Activated T-cell treated with anti-CD3 and anti-CD28 coated beads, Interleukin-2, amount 50 U/mL, for 24 hours (primary cell): ENCODE measurements at regions not wholly inside any gene's neighbourhood (a gene's known extent, or its start where the extent isn't known, plus 50 kb on each side); places are given as distances from the start of the nearest gene placed in this dataset.

Experiments used
- DNase-seq: peaks from one replicate; pipeline ENCODE4 v3.0.0-alpha.2; 2020
- H3K27ac Mint-ChIP-seq: 2 replicates; pipeline ENCODE4 v1.8.0; 2020; ENCODE audit warnings: mild to moderate bottlenecking, mixed read lengths
- H3K27me3 Mint-ChIP-seq: 2 replicates; pipeline ENCODE4 v1.8.0; 2020; ENCODE audit warnings: mixed read lengths
- H3K36me3 Mint-ChIP-seq: 2 replicates; pipeline ENCODE4 v1.8.0; 2020; ENCODE audit warnings: low read depth, mixed read lengths
- H3K4me1 Mint-ChIP-seq: 2 replicates; pipeline ENCODE4 v1.8.0; 2020; ENCODE audit warnings: low read depth, mixed read lengths
- H3K4me3 Mint-ChIP-seq: 2 replicates; pipeline ENCODE4 v1.8.0; 2020; ENCODE audit warnings: mild to moderate bottlenecking, moderate library complexity, mixed read lengths
- H3K9me3 Mint-ChIP-seq: 2 replicates; pipeline ENCODE4 v1.8.0; 2020; ENCODE audit warnings: mixed read lengths

DNA sequence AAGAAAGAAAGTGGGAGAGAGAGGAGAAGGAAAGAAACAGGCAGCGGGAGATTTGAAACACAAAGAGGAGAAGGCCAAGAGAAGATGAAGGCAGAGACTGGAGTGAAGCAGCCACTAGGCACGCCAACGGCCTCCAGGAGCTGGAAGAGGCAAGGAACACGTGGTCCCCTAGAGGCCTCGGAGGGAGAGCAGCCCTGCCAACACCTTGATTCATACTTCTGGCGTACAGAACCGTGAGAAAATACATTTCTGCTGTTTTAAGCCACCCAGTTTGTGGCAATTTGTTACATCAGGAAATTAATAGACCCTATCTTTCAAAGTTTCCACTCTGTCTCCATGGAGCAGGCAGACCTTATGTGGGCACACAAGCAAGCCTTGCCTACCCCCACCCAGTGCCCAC, 133.4 kb downstream of the ACTL7B start:
- Mint-ChIP-seq H3K27me3 (no peaks in the 10 kb centered on the region), H3K9me3 (peaks cover 4% of the 10 kb centered on the region), H3K4me1 (no peaks in the 10 kb centered on the region), H3K36me3 (no peaks in the 10 kb centered on the region), H3K4me3 (no peak overlapping the region), H3K27ac (no peak overlapping the region)
- DNase-seq: no peak

DNA sequence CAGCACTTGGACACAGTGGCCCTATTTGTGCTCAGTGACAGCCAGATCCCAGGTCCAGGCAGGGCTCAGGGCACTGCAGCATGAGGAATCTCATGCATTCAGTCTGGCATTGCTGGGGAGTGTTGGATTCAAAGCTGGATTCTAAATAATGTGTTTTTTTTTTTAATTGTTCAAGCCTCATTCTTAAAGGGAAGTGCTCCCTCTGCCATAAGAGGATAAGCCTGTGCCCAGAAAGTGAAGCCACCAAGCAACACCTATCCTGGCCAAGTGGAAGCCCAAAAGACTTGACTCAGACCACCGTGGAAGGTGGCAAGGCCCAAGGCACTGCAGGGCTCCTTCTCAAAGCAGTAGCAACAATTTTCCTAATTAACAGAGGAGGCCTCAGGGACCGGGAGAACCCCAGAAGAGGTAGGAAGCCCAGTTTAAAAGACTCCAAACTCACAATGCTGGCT, 135.6 kb downstream of the ACTL7B start:
- H3K4me1 Mint-ChIP-seq: no peaks in the 10 kb centered on the region
- no peak for DNase-seq
- no peak overlapping the region for H3K4me3 Mint-ChIP-seq
- H3K27me3 Mint-ChIP-seq: no peaks in the 10 kb centered on the region
- H3K36me3 Mint-ChIP-seq: no peaks in the 10 kb centered on the region
- H3K27ac Mint-ChIP-seq: no peak overlapping the region
- peaks cover 7% of the 10 kb centered on the region for H3K9me3 Mint-ChIP-seq

DNA sequence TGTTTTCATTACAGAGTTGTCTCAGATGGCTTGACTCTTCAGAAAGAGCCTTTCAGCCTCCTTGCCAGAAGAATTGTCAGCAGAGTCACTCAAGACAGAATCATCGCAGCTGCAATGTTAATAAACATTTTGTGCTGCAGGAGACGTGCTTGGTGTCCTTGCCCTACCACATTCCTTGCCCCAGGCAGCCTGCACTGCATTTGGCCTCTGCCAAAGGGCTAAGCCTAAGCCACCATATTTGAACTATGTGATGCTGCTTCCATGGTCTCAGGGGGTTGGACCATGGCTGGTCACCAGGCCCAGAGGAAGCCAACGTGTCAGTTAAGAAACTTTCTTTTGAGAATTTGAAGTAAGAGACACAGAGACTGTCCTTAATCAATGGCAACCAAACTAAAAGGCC, 145.4 kb downstream of the ACTL7B start:
- H3K27me3 Mint-ChIP-seq: no peaks in the 10 kb centered on the region
- H3K4me1 Mint-ChIP-seq: no peaks in the 10 kb centered on the region
- no peak overlapping the region for H3K27ac Mint-ChIP-seq
- H3K4me3 Mint-ChIP-seq: no peak overlapping the region
- H3K9me3 Mint-ChIP-seq: no peaks in the 10 kb centered on the region
- DNase-seq: no peak
- no peaks in the 10 kb centered on the region for H3K36me3 Mint-ChIP-seq

DNA sequence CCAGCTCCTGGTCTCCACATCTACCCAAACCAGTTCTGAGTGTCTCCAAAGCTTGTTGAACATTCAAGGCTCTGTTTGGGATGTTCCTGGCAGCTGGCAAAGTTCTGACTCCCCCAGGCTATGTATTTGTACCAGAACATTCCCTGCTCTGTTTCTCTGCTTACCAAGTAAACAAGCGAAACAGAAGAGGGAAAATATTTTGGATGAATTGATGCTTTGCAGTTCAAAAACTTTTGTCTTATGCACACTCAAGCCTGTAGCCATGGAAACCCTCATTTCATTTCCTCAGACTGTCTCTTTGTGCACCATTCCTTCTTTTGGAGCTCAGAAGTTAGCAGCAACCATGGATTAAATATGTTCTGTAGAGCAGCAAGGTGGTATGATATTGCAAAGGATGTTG, 145.8 kb downstream of the ACTL7B start:
- Mint-ChIP-seq H3K27ac (no peak overlapping the region), H3K36me3 (no peaks in the 10 kb centered on the region), H3K4me1 (no peaks in the 10 kb centered on the region), H3K27me3 (no peaks in the 10 kb centered on the region), H3K4me3 (no peak overlapping the region), H3K9me3 (no peaks in the 10 kb centered on the region)
- no peak for DNase-seq

DNA sequence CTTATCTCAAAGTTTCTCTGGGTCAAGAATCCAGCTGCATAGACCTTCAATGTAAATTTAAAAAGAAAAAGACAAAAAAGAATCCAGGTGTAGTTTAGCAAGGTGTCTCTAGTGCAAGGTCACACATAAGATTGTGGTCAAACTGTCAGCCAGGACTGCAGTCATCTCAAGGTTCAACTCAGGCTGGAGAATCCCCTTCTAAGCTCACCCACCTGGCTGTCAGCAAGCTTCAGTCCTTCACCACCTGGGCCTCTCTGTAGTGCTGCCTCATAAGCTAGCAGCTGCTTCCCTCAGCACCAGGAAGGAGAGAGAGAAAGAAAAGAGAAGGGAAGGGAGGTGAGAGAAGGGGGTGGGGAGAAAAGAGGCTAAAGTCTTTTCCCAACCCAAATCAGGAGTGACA, 146.7 kb downstream of the ACTL7B start:
- H3K4me1 Mint-ChIP-seq: no peaks in the 10 kb centered on the region
- H3K9me3 Mint-ChIP-seq: no peaks in the 10 kb centered on the region

DNA sequence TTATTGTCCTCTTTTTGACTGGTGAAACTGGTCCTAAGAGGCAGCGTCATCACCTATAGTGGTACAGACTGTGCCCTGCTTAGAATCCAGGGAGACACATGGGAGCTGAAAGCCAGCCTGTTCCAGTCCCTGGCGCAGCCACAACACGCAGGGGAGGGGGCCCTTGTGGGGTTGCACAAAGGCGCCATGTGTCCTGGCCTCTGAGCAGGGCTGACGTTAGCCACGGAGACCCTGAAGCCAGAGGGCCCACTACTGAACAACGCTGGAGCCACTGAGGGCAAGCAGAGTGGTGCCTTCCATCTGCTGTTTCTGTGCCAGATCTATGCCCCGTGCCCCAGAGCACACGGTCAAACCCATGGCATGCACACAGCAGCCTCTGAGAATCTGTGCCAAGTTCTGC, 147.3 kb downstream of the ACTL7B start:
- no peaks in the 10 kb centered on the region for H3K9me3 Mint-ChIP-seq
- H3K36me3 Mint-ChIP-seq: no peaks in the 10 kb centered on the region
- no peak overlapping the region for H3K27ac Mint-ChIP-seq
- H3K4me3 Mint-ChIP-seq: no peak overlapping the region
- DNase-seq: no peak
- no peaks in the 10 kb centered on the region for H3K4me1 Mint-ChIP-seq
- no peaks in the 10 kb centered on the region for H3K27me3 Mint-ChIP-seq

More for the DNA sequence above, 146.7 kb downstream of the ACTL7B start:
- Mint-ChIP-seq H3K36me3 (no peaks in the 10 kb centered on the region), H3K27me3 (no peaks in the 10 kb centered on the region), H3K27ac (no peak overlapping the region), H3K4me3 (no peak overlapping the region)
- DNase-seq: no peak

DNA sequence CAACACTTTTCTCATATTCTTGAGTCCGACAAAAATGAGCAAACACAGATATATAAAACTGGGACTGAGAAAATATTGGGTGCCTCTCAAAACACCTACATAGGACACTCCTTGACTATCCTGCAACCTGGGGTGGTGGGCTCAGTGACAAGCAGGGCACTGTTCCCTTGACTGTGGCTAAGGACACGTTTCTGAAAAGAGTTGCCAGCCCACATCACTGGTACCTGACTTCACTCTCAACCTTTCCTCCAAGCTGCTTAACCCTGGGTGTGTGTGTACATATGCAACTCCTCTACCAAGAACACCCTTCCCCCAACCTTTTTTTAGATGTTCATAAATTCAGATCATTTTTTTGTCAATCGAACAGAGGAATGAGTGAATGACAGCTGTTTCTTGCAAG, 148.7 kb downstream of the ACTL7B start:
- H3K36me3 Mint-ChIP-seq: no peaks in the 10 kb centered on the region
- no peaks in the 10 kb centered on the region for H3K9me3 Mint-ChIP-seq

DNA sequence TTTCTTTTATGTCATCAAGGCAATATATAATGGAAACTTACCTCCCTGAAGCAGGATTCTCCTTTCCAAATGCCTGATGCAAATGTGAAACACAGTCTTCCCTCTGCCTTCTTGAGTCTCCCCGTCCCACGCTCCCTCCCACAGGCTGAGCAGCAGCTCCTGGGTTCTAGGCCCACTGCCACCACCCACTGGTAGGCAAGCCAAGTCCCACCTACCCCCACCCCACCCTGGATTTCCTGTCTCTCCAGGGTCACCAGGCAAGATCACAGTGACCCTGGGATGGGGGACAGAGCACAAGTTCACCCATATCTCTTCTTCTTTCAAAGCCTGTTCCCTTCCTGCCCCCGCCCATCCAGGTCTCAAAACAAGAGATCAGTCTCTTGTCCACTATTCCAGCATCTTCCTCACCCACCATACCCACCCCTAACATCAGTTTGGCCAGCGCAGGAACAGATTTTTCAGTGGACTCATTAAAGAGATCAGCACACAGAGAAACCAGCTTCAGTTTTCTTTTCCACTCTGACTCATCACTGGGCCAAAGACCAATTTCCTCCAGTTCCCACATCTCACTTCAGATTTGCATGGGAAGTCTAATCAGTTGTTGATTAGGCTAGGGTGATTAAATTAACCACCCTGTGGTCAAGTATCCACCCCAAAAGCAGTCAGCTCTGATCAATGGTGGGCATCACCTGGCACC, 151.5 kb downstream of the ACTL7B start:
- no peaks in the 10 kb centered on the region for H3K4me1 Mint-ChIP-seq
- no peaks in the 10 kb centered on the region for H3K9me3 Mint-ChIP-seq
- no peaks in the 10 kb centered on the region for H3K27me3 Mint-ChIP-seq
- no peak overlapping the region for H3K4me3 Mint-ChIP-seq
- no peaks in the 10 kb centered on the region for H3K36me3 Mint-ChIP-seq
- no peak overlapping the region for H3K27ac Mint-ChIP-seq
- no peak for DNase-seq

More for the DNA sequence above, 148.7 kb downstream of the ACTL7B start:
- Mint-ChIP-seq H3K4me1 (no peaks in the 10 kb centered on the region), H3K4me3 (no peak overlapping the region), H3K27ac (no peak overlapping the region), H3K27me3 (no peaks in the 10 kb centered on the region)
- DNase-seq: no peak

DNA sequence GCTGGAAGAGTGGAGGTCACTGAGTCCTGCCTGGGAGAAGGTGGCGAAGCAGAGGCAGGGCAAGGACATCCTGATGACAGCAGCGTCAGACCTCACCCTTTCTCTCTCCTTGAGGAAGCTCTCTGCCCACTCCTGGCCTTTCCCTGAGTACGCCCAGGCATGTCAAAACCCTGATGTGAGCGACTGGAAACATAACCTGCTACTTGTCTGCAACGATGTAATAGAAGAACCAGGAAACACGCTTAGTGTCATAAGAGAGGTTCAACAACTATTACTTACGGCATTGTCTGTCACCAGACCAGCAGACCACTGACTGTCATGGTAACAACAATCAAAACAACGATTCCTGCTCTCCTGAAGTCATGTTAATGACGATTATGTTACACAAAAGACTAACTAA, 152.4 kb downstream of the ACTL7B start:
- no peaks in the 10 kb centered on the region for H3K4me1 Mint-ChIP-seq
- no peaks in the 10 kb centered on the region for H3K27me3 Mint-ChIP-seq
- H3K27ac Mint-ChIP-seq: no peak overlapping the region
- H3K36me3 Mint-ChIP-seq: no peaks in the 10 kb centered on the region
- H3K9me3 Mint-ChIP-seq: no peaks in the 10 kb centered on the region
- DNase-seq: no peak
- H3K4me3 Mint-ChIP-seq: no peak overlapping the region

DNA sequence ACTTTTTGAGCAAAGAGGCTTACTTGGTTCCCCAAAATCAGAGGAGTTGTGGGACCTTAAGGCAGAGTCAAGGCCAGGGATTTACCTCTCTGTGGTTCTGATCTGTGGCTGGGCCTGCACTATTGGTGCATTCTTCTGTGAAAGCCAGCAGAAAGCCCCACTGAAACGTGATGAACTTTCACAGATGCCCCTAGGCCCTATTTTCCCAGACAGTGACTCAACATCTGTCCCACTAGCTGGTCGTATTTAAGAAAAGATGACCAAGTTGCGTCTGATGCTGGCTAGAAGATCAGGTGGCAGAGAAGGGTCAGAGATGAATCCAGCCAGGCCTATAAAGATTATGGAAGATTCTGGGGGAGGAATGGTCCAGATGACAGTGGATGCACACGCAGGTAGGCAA, 153.1 kb downstream of the ACTL7B start:
- H3K4me1 Mint-ChIP-seq: no peaks in the 10 kb centered on the region
- H3K4me3 Mint-ChIP-seq: no peak overlapping the region
- no peak overlapping the region for H3K27ac Mint-ChIP-seq
- no peaks in the 10 kb centered on the region for H3K36me3 Mint-ChIP-seq
- no peaks in the 10 kb centered on the region for H3K9me3 Mint-ChIP-seq
- no peaks in the 10 kb centered on the region for H3K27me3 Mint-ChIP-seq
- no peak for DNase-seq

DNA sequence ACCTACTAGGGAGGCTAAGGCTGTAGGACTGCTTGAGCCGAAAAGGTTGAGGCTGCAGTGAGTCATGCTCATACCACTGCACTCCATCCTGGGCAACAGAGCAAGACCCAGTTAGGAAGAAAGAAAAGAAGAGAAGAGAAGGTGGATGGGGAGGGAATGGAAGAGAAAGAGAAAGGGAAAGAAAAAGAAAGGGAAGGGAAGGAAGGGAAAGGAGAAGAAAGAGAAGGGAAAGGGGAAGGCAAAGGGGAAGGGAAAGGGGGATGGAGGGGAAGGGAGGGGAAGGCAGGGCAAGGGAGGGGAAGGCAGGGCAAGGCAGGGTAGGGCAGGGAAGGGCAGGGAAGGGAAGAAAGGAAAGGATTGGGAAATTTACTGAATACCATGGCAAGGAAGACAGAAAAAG, 157.0 kb downstream of the ACTL7B start:
- Mint-ChIP-seq H3K4me3 (no peak overlapping the region), H3K27ac (no peak overlapping the region), H3K36me3 (no peaks in the 10 kb centered on the region), H3K4me1 (no peaks in the 10 kb centered on the region), H3K9me3 (peaks cover 11% of the 10 kb centered on the region), H3K27me3 (no peaks in the 10 kb centered on the region)
- DNase-seq: no peak

DNA sequence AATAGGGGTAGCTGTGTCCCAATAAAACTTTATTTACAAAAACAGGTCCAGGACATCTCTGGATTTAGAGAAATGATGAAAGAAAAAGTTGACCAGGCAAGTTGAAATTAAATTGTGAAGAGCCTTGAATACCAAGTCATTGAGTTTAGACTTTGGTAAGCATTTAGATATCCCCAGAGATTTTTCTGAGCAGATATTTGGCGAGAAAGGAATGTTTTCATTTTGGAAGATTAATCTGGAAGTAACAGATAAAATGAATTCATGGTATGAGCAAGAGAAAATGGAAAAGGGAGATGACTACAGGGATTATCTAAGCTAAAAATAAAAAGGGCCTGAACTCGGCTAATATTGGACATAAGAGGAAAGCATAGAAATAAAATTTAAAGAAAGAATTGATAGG, 157.6 kb downstream of the ACTL7B start:
- Mint-ChIP-seq H3K27ac (no peak overlapping the region), H3K27me3 (no peaks in the 10 kb centered on the region), H3K4me3 (no peak overlapping the region), H3K4me1 (no peaks in the 10 kb centered on the region), H3K36me3 (no peaks in the 10 kb centered on the region), H3K9me3 (peaks cover 11% of the 10 kb centered on the region)
- DNase-seq: no peak

DNA sequence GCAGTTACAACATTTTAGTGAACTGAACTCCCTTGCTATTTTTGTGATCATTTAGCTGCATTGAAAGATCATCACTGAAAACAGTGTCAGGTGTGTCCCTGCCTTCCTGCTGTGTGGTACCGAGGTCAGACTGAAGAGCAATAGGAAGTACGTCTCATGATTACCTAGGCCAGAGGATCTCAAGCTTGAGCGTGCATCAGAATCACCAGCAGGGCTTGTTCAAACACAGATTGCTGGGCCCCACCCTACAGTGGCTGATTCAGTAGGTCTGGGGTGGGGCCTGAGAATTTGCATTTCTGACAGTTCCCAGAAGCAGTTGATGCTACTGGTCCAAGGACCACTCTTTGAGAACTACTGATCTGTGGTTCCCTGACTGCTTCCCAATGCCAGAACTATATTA, 159.6 kb downstream of the ACTL7B start:
- H3K36me3 Mint-ChIP-seq: no peaks in the 10 kb centered on the region
- no peak overlapping the region for H3K4me3 Mint-ChIP-seq
- peaks cover 11% of the 10 kb centered on the region for H3K9me3 Mint-ChIP-seq
- H3K4me1 Mint-ChIP-seq: no peaks in the 10 kb centered on the region
- no peak for DNase-seq
- no peaks in the 10 kb centered on the region for H3K27me3 Mint-ChIP-seq
- H3K27ac Mint-ChIP-seq: no peak overlapping the region

DNA sequence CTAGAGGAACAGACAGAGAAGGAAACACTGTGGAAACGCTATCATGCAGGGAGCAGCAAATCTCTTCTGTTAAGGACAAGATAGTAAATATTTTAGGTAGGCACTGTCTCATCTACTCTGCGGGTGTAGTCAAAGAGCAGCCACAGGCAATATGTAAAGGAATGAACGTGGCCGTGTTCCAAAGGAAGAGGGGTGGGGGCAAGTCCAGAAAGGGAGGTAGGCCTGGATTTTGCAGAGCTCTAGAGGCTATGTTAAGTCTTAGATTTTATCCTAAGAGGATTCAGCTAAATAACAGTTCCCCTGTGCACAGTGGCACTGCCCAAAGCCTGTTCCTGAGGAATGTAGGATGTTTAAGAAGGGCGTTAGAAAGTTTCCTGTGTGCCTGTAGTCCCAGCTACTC, 161.6 kb downstream of the ACTL7B start:
- Mint-ChIP-seq H3K27ac (no peak overlapping the region), H3K9me3 (peaks cover 11% of the 10 kb centered on the region), H3K4me3 (no peak overlapping the region), H3K4me1 (no peaks in the 10 kb centered on the region), H3K27me3 (no peaks in the 10 kb centered on the region), H3K36me3 (no peaks in the 10 kb centered on the region)
- no peak for DNase-seq

DNA sequence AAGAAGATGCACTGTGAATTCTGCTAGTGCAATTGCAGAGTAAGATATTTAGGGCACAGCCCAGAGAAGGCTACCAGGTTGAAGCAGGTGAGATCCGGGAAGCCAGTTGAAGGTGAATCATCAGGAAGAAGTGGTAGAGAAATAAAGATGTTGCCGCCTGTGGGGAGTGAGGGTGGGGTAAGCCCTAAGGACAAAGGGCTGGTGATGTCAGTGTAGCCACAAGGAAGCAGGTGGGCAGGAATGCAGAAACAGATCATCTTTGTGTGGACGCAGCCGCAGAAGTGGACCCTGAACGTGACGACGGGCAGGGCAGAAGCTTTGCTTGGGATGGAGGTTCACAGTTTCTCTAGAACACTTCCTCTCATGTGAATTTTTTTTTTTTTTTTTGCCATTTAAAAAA, 164.2 kb downstream of the ACTL7B start:
- Mint-ChIP-seq H3K27me3 (no peaks in the 10 kb centered on the region), H3K4me1 (no peaks in the 10 kb centered on the region), H3K9me3 (peaks cover 20% of the 10 kb centered on the region), H3K4me3 (no peak overlapping the region), H3K36me3 (no peaks in the 10 kb centered on the region), H3K27ac (no peak overlapping the region)
- no peak for DNase-seq

DNA sequence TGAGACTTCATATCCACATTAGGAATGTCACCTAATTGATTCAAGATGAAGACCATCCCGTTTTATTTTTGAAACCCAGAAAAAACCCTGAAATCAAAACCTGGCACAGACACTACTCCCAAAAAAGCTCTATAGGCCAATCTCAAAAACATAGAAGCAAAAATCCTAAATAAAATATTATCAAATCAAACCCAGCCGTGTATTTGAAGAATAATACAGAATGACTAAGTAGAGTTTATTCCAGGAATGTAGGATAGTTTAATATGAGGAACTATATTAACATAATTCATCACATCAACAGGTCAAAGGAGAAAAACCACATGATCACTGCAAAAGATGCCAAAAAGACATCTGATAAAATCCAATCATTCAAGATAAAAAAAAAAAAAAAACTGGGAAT, 167.1 kb downstream of the ACTL7B start:
- Mint-ChIP-seq H3K27me3 (no peaks in the 10 kb centered on the region), H3K9me3 (peaks cover 13% of the 10 kb centered on the region), H3K4me3 (no peak overlapping the region), H3K27ac (no peak overlapping the region), H3K4me1 (no peaks in the 10 kb centered on the region), H3K36me3 (no peaks in the 10 kb centered on the region)
- no peak for DNase-seq
